BJ (cell line): ENCODE measurements at regions not wholly inside any gene's neighbourhood (a gene's known extent, or its start where the extent isn't known, plus 50 kb on each side); places are given as distances from the start of the nearest gene placed in this dataset.

Source experiments
- CTCF ChIA-PET: fragments of 350-600 bp; formaldehyde crosslinking; extraction: SDS; loops from one replicate; lab custom pipeline; 2021; ENCODE audit warnings: antibody characterized with exemption, inconsistent platforms; lab: Yijun Ruan, JAX
- POLR2A ChIA-PET: fragments of 300-600 bp; sonication (Branson Sonifier 250); formaldehyde crosslinking; extraction: SDS; loops from one replicate; lab custom pipeline; 2021; ENCODE audit warnings: antibody characterized with exemption; lab: Charles Lee
- DNase-seq: peaks from one replicate; pipeline ENCODE4 v3.0.0-alpha.2; 2011; ENCODE audit warnings: low read depth
- H3K27me3 ChIP-seq: 2 replicates; pipeline ENCODE4 v1.6.0; 2011; ENCODE audit warnings: low read length; ENCODE audit not compliant: control insufficient read depth, insufficient read depth
- H3K36me3 ChIP-seq: 2 replicates; pipeline ENCODE4 v1.5.1; 2011; ENCODE audit warnings: low read length; ENCODE audit not compliant: control insufficient read depth, insufficient read depth
- H3K4me3 ChIP-seq: 2 replicates; pipeline ENCODE4 v1.5.1; 2011; ENCODE audit warnings: low read depth, mild to moderate bottlenecking, control low read depth, low read length
- TF ChIP-seq, protein P1 (sequence below): IDR thresholded peaks from 2 replicates; pipeline ENCODE4 v1.5.1; 2011; ENCODE audit warnings: low read depth, mild to moderate bottlenecking, control low read depth, inconsistent platforms, low read length, moderate library complexity; ENCODE audit not compliant: insufficient read depth

DNA sequence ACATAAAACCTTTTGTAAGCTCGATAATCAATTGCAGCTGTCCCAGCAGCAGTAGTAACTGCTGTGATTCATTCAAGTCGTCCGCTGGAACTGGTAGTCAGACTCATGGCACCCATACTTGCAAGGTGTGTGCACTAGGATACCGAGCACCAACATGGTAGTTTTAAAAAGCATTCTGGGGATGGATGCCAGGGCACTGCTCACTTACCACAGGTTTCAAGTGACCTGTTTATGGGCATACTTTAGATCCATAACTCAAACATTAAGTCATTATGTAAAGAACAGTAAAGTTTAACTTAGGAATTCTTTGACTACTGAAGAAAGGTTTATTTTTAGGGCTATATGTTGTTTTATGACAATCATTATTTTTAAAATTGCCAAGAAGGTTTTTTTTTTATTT, 2277.6 kb downstream of the MAT2B start:
- DNase-seq, result no peak
- H3K4me3 ChIP-seq, result no peak overlapping the region
- no peaks in the 10 kb centered on the region for H3K27me3 ChIP-seq
- no peaks in the 10 kb centered on the region for H3K36me3 ChIP-seq
- ChIA-PET CTCF (no interaction called here), POLR2A (no interaction called here)
- TF ChIP-seq, protein P1, sequence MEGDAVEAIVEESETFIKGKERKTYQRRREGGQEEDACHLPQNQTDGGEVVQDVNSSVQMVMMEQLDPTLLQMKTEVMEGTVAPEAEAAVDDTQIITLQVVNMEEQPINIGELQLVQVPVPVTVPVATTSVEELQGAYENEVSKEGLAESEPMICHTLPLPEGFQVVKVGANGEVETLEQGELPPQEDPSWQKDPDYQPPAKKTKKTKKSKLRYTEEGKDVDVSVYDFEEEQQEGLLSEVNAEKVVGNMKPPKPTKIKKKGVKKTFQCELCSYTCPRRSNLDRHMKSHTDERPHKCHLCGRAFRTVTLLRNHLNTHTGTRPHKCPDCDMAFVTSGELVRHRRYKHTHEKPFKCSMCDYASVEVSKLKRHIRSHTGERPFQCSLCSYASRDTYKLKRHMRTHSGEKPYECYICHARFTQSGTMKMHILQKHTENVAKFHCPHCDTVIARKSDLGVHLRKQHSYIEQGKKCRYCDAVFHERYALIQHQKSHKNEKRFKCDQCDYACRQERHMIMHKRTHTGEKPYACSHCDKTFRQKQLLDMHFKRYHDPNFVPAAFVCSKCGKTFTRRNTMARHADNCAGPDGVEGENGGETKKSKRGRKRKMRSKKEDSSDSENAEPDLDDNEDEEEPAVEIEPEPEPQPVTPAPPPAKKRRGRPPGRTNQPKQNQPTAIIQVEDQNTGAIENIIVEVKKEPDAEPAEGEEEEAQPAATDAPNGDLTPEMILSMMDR, result no peak

DNA sequence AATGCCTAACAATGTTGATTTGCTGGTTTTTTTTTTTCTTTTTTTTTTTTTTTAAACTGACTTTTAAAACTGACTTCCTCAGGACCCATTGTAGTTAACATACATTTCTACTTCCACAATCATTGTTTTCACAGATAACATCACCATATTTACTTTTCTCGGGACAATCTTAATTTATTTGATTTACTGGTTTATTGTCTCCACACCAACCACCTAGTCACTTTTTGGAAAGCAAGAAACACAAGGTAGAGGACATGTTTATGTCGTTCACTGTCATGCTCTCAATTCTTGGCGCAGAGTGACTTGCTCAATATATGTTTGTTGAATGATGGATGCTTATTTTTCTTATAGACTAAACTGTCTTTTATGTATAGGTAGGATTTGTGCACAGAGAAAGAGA, 2280.7 kb downstream of the MAT2B start:
- DNase-seq, result no peak
- Histone ChIP-seq H3K36me3 (no peaks in the 10 kb centered on the region), H3K27me3 (no peaks in the 10 kb centered on the region), H3K4me3 (no peak overlapping the region)
- ChIA-PET CTCF (no interaction called here), POLR2A (no interaction called here)
- TF ChIP-seq, protein P1, result no peak

DNA sequence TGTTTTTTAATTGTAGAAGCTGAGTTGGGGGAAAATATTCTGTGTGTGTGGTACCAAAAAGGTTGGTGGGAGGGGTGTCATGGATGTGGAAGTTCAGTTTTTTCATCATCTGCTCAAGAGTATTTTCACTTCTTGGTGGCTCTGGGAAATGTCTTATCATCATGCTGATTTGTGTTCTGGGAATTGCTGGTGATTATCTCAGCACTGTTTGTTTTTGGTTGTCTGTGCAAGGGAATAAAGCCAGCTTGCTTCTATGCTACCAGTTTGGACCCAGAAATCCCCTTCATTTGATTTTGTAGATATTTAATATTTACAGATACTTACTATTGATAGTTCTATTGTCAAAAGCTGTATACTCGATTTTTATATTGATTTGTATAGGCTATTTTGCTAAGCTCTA, 2289.7 kb downstream of the MAT2B start:
- Histone ChIP-seq H3K36me3 (no peaks in the 10 kb centered on the region), H3K27me3 (no peaks in the 10 kb centered on the region), H3K4me3 (no peak overlapping the region)
- ChIA-PET POLR2A (no interaction called here), CTCF (no interaction called here)
- DNase-seq, result no peak
- TF ChIP-seq, protein P1, result no peak

GRCh38 chr5:165805756-165806155, 2300.3 kb downstream of the MAT2B start:
- H3K27me3 ChIP-seq, result no peaks in the 10 kb centered on the region
- H3K36me3 ChIP-seq, result no peaks in the 10 kb centered on the region
- no peak for DNase-seq
- no peak overlapping the region for H3K4me3 ChIP-seq
- ChIA-PET POLR2A (no interaction called here), CTCF (interaction anchor here (0.6 kb wide), 1 partner anchor 1595 kb away, joined by 3 read pairs; no protein-coding TSS in a partner anchor)
- TF ChIP-seq, protein P1, result no peak

- no peak for DNase-seq
These were observed 2302.9 kb downstream of the MAT2B start for GRCh38 chr5:165808335-165808734.

More at GRCh38 chr5:165808335-165808734, 2302.9 kb downstream of the MAT2B start:
- Histone ChIP-seq H3K27me3 (no peaks in the 10 kb centered on the region), H3K4me3 (no peak overlapping the region), H3K36me3 (no peaks in the 10 kb centered on the region)
- ChIA-PET CTCF (no interaction called here), POLR2A (no interaction called here)
- TF ChIP-seq, protein P1, result no peak
